Kidney (tissue), 13 donors: ENCODE measurements at regions not wholly inside any gene's neighbourhood (a gene's known extent, or its start where the extent isn't known, plus 50 kb on each side); places are given as distances from the start of the nearest gene placed in this dataset.

Source experiments
- DNase-seq, 5 donors: peaks; one replicate each; pipeline ENCODE4 v3.0.0-alpha.2; 2013 to 2020
- FAIRE-seq: peaks from 2 replicates; lab custom pipeline; 2012; peaks lifted over from hg19 to GRCh38; lab: Jason Lieb, UNC
- H3K27ac ChIP-seq, 2 donors: one replicate each; pipeline ENCODE4 v1.7.0; 2013; ENCODE audit warnings: low read depth in 2 of 2, low read length in 2 of 2, inconsistent platforms in 1 of 2
- H3K27me3 ChIP-seq: one replicate; pipeline ENCODE4 v1.7.1; 2013; ENCODE audit warnings: low read length, inconsistent platforms; ENCODE audit not compliant: control insufficient read depth, insufficient read depth
- H3K36me3 ChIP-seq, 3 donors: one replicate each; pipeline versions ENCODE4 v1.7.0 to v1.7.1; 2013; ENCODE audit warnings: low read length in 3 of 3, control low read depth in 1 of 3, inconsistent platforms in 1 of 3; ENCODE audit not compliant: insufficient read depth in 3 of 3, control insufficient read depth in 2 of 3
- H3K4me1 ChIP-seq, 3 donors: one replicate each; pipeline versions ENCODE4 v1.7.0 to v1.7.1; 2013; ENCODE audit warnings: low read length in 3 of 3, inconsistent platforms in 1 of 3, low read depth in 1 of 3; ENCODE audit not compliant: control insufficient read depth in 2 of 3, insufficient read depth in 2 of 3
- H3K4me3 ChIP-seq, 3 donors: one replicate each; pipeline versions ENCODE4 v1.7.0 to v1.8.1; 2013; ENCODE audit warnings: low read length in 3 of 3, control low read depth in 1 of 3, inconsistent platforms in 1 of 3
- H3K9ac ChIP-seq, 3 donors: one replicate each; pipeline versions ENCODE4 v1.7.0 to v1.7.1; 2013; ENCODE audit warnings: low read length in 3 of 3, control low read depth in 1 of 3, inconsistent platforms in 1 of 3
- H3K9me3 ChIP-seq, 3 donors: one replicate each; pipeline versions ENCODE4 v1.7.0 to v1.7.1; 2013; ENCODE audit warnings: low read length in 3 of 3, control low read depth in 1 of 3, inconsistent platforms in 1 of 3; ENCODE audit not compliant: control insufficient read depth in 2 of 3, insufficient read depth in 1 of 3
- CTCF ChIP-seq: IDR thresholded peaks from 3 replicates; pipeline ENCODE4 v1.5.1; 2012; ENCODE audit warnings: mild to moderate bottlenecking, moderate library complexity, borderline replicate concordance; ENCODE audit not compliant: insufficient read depth; ENCODE audit errors: extremely low read depth
- intact Hi-C: fragments of 100-400 bp; cut with DNase I; formaldehyde crosslinking; loops from one replicate; pipeline ENCODE4 v1.11.1; 2022
- donor health status: control.
- donor health status: control.
- donor health status: control.
- donor health status: control.
- donor health status: control.
- donor health status: DM: yes; HTN: yes; CAD: no.
- donor health status: Normal renal cell carcinoma (clear cell type).

GRCh38 chr14:100472491-100472890, 114.7 kb downstream of the BEGAIN start:
- Histone ChIP-seq H3K4me3 (no peak overlapping the region), H3K27ac (no peak overlapping the region), H3K4me1 (no peaks in the 10 kb centered on the region), H3K9ac (no peak overlapping the region), H3K36me3 (peaks cover 0 to 2% (median 0%) of the 10 kb centered on the region in 3 donors), H3K27me3 (no peaks in the 10 kb centered on the region), H3K9me3 (no peaks in the 10 kb centered on the region)
- intact Hi-C loops = no loop called here
- DNase-seq = no peak
- no peak for TF ChIP-seq CTCF
- no peak for FAIRE-seq

DNA sequence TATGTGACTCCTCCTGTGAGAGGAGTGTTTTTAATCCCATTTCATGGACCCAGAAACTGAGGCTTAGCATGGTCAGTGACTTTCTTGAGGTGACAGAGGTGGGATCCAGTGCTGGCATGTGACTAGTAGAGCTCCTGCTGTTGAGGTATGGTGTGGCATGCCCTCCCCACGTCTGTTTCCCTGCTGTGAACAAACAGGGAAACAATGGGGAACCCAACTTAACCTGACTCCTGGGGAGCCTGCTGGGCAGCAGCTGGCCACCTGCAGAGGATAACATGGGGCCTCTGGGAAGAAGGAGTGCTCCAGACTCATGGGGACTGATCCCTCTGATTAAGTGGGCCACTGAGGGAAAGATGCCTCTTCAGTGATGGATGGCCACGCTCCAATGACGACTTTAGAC, 114.0 kb downstream of the BEGAIN start:
- Histone ChIP-seq H3K27me3 (no peaks in the 10 kb centered on the region), H3K4me1 (no peaks in the 10 kb centered on the region), H3K4me3 (no peak overlapping the region), H3K27ac (no peak overlapping the region), H3K9ac (no peak overlapping the region), H3K9me3 (no peaks in the 10 kb centered on the region), H3K36me3 (peaks cover 0 to 2% (median 0%) of the 10 kb centered on the region in 3 donors)
- FAIRE-seq (no peak), DNase-seq (no peak)
- no peak for TF ChIP-seq CTCF
- intact Hi-C loops = no loop called here

DNA sequence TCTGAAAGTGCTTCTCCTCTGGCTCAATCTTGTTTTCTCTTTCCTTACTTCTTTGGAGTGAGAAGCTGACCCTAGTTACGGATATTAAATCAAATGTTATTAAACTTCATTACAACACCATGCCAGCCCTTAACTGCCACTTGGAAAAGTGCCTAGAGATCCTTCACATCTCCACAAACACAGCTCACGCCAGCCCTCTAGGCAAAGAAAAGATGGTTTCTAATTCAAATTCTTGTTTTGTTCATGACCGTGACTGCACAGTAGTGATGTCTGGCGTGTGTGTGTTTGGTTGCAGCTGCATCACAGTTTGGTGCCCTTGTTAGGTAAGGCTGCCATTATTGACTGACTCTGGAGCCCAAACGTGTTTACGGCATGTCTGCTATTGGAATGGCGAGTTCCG, 113.0 kb downstream of the BEGAIN start:
- no peaks in the 10 kb centered on the region for H3K4me1 ChIP-seq
- no peak for TF ChIP-seq CTCF
- H3K27me3 ChIP-seq = no peaks in the 10 kb centered on the region
- no peak overlapping the region for H3K27ac ChIP-seq
- H3K4me3 ChIP-seq = no peak overlapping the region
- H3K9ac ChIP-seq = no peak overlapping the region
- intact Hi-C loops = no loop called here
- FAIRE-seq (no peak), DNase-seq (no peak)
- peaks cover 0 to 2% (median 0%) of the 10 kb centered on the region in 3 donors for H3K36me3 ChIP-seq
- H3K9me3 ChIP-seq = no peaks in the 10 kb centered on the region

GRCh38 chr14:100475268-100475667, 111.9 kb downstream of the BEGAIN start:
- no peaks in the 10 kb centered on the region for H3K36me3 ChIP-seq
- no peaks in the 10 kb centered on the region for H3K9me3 ChIP-seq
- FAIRE-seq = no peak
- intact Hi-C loops = no loop called here
- no peak overlapping the region for H3K9ac ChIP-seq
- no peak overlapping the region for H3K4me3 ChIP-seq
- TF ChIP-seq CTCF = no peak
- H3K4me1 ChIP-seq = no peaks in the 10 kb centered on the region
- DNase-seq = no peak
- H3K27ac ChIP-seq = no peak overlapping the region
- H3K27me3 ChIP-seq = no peaks in the 10 kb centered on the region
